ENCODE measurements at regions not wholly inside any gene's neighbourhood (a gene's known extent, or its start where the extent isn't known, plus 50 kb on each side); places are given as distances from the start of the nearest gene placed in this dataset.

GRCh38 chr4:155616117-155616516, 50.5 kb upstream of the GUCY1A1 start:
- TF ChIP-seq CTCF (conservative IDR thresholded peaks at IDR 0.05; ENCODE audit: low read length): no peak
- no peak for TF ChIP-seq EZH2phosphoT487 (IDR thresholded peaks at IDR 0.05; ENCODE audit: borderline replicate concordance, low read depth, low read length)

Data from OCI-LY7 (cell line).